Calu3 (cell line): ENCODE measurements at regions not wholly inside any gene's neighbourhood (a gene's known extent, or its start where the extent isn't known, plus 50 kb on each side); places are given as distances from the start of the nearest gene placed in this dataset.

Source experiments
- BruUV-seq: library from RNA; stranded (reverse); fragments of 400-500 nt; replicated peaks from 2 replicates; lab custom pipeline; 2021; lab: Mats Ljungman, UMichigan
- CTCF ChIA-PET: fragments of 300-600 bp; sonication (Branson Sonifier 250); formaldehyde crosslinking; loops from one replicate; lab custom pipeline; 2022; ENCODE audit warnings: antibody characterized with exemption; lab: Charles Lee
- DNase-seq: peaks from one replicate; pipeline ENCODE4 v3.0.0; 2022
- H3K27ac Mint-ChIP-seq: one replicate; pipeline ENCODE4 v1.8.0; 2022; ENCODE audit warnings: mixed read lengths; ENCODE audit not compliant: unreplicated experiment
- H3K27me3 Mint-ChIP-seq: one replicate; pipeline ENCODE4 v1.8.0; 2022; ENCODE audit warnings: mixed read lengths; ENCODE audit not compliant: unreplicated experiment
- H3K36me3 Mint-ChIP-seq: one replicate; pipeline ENCODE4 v1.8.0; 2022; ENCODE audit warnings: mild to moderate bottlenecking, moderate library complexity, mixed read lengths; ENCODE audit not compliant: insufficient read depth, unreplicated experiment
- H3K4me1 Mint-ChIP-seq: one replicate; pipeline ENCODE4 v1.8.0; 2022; ENCODE audit warnings: mild to moderate bottlenecking, low read depth, mixed read lengths; ENCODE audit not compliant: unreplicated experiment
- H3K4me3 Mint-ChIP-seq: one replicate; pipeline ENCODE4 v1.8.0; 2022; ENCODE audit warnings: mild to moderate bottlenecking, low read depth, moderate library complexity, mixed read lengths; ENCODE audit not compliant: unreplicated experiment
- H3K9me3 Mint-ChIP-seq: one replicate; pipeline ENCODE4 v1.8.0; 2022; ENCODE audit warnings: low read depth, mixed read lengths; ENCODE audit not compliant: unreplicated experiment
- CTCF ChIP-seq: fragments of 200-600 bp; IDR thresholded peaks from one replicate; pipeline ENCODE4 v1.8.0; 2022; ENCODE audit warnings: antibody characterized with exemption; ENCODE audit not compliant: unreplicated experiment
- intact Hi-C: fragments of 100-400 bp; cut with micrococcal nuclease; formaldehyde crosslinking; loops from one replicate; pipeline ENCODE4 v1.10.0; 2022; ENCODE audit not compliant: unreplicated experiment

GRCh38 chr20:22268675-22269074 lies 315.7 kb downstream of the FOXA2 start:
- Mint-ChIP-seq H3K4me1 (no peaks in the 10 kb centered on the region), H3K36me3 (no peaks in the 10 kb centered on the region), H3K27ac (no peak overlapping the region), H3K27me3 (peaks cover 17% of the 10 kb centered on the region), H3K9me3 (no peaks in the 10 kb centered on the region), H3K4me3 (no peak overlapping the region)
- no TSS peak for BruUV-seq
- intact Hi-C loops = no loop called here
- TF ChIP-seq CTCF = no peak
- DNase-seq = no peak
- CTCF ChIA-PET = no interaction called here

GRCh38 chr20:22264917-22265316 lies 319.5 kb downstream of the FOXA2 start:
- CTCF ChIA-PET = no interaction called here
- no TSS peak for BruUV-seq
- TF ChIP-seq CTCF = no peak
- Mint-ChIP-seq H3K27ac (no peak overlapping the region), H3K4me3 (no peak overlapping the region), H3K36me3 (no peaks in the 10 kb centered on the region), H3K9me3 (no peaks in the 10 kb centered on the region), H3K4me1 (no peaks in the 10 kb centered on the region), H3K27me3 (peaks cover 30% of the 10 kb centered on the region)
- intact Hi-C loops = no loop called here
- no peak for DNase-seq

- H3K27ac Mint-ChIP-seq = no peak overlapping the region
- peaks cover 13% of the 10 kb centered on the region for H3K27me3 Mint-ChIP-seq
- H3K4me3 Mint-ChIP-seq = no peak overlapping the region
- BruUV-seq = no TSS peak
- H3K4me1 Mint-ChIP-seq = no peaks in the 10 kb centered on the region
- no peak for DNase-seq
- CTCF ChIA-PET = no interaction called here
- H3K9me3 Mint-ChIP-seq = no peaks in the 10 kb centered on the region
- no peaks in the 10 kb centered on the region for H3K36me3 Mint-ChIP-seq
- TF ChIP-seq CTCF = no peak
- intact Hi-C loops = no loop called here
Observed at GRCh38 chr20:22260506-22260905, 323.9 kb downstream of the FOXA2 start.

GRCh38 chr20:22257912-22258311 lies 326.5 kb downstream of the FOXA2 start:
- CTCF ChIA-PET = no interaction called here
- intact Hi-C loops = no loop called here
- H3K4me3 Mint-ChIP-seq = no peak overlapping the region
- H3K27ac Mint-ChIP-seq = no peak overlapping the region
- DNase-seq = no peak
- H3K36me3 Mint-ChIP-seq = no peaks in the 10 kb centered on the region
- no TSS peak for BruUV-seq
- no peak for TF ChIP-seq CTCF
- no peaks in the 10 kb centered on the region for H3K9me3 Mint-ChIP-seq
- H3K27me3 Mint-ChIP-seq = peaks cover 20% of the 10 kb centered on the region
- no peaks in the 10 kb centered on the region for H3K4me1 Mint-ChIP-seq
